HCT116 (cell line): ENCODE measurements at regions not wholly inside any gene's neighbourhood (a gene's known extent, or its start where the extent isn't known, plus 50 kb on each side); places are given as distances from the start of the nearest gene placed in this dataset.
A peak's percentile ranks its signal among the peaks of the same experiment; 100 is the strongest.

Source experiments
- EGR1 ChIP-seq: IDR thresholded peaks from 2 replicates; pipeline ENCODE4 v1.6.1; 2012; ENCODE audit warnings: low read depth
- EZH2 ChIP-seq: fragments of 200-600 bp; sonication (generic); IDR thresholded peaks from 2 replicates; pipeline ENCODE4 v1.6.1; 2017; ENCODE audit warnings: antibody characterized with exemption, mixed run types
- TF ChIP-seq, protein P1 (sequence below), 3 experiments: fragments of 200-600 bp in 1 of 3; sonication (generic) in 1 of 3; IDR thresholded peaks in 2 of 3; conservative IDR thresholded peaks in 1 of 3; 2 replicates each; pipeline ENCODE4 v1.5.1; 2012 to 2017; ENCODE audit warnings: low read depth in 2 of 3, low read length in 2 of 3, antibody characterized with exemption in 1 of 3, borderline replicate concordance in 1 of 3, control low read depth in 1 of 3, mild to moderate bottlenecking in 1 of 3, mixed read lengths in 1 of 3, mixed run types in 1 of 3, moderate library complexity in 1 of 3; ENCODE audit not compliant: insufficient read depth in 1 of 3
- TF ChIP-seq, protein P2 (sequence below): IDR thresholded peaks from 2 replicates; pipeline ENCODE4 v1.6.1; 2012
- TF ChIP-seq, protein P3 (sequence below): IDR thresholded peaks from 2 replicates; pipeline ENCODE4 v1.6.1; 2012

DNA sequence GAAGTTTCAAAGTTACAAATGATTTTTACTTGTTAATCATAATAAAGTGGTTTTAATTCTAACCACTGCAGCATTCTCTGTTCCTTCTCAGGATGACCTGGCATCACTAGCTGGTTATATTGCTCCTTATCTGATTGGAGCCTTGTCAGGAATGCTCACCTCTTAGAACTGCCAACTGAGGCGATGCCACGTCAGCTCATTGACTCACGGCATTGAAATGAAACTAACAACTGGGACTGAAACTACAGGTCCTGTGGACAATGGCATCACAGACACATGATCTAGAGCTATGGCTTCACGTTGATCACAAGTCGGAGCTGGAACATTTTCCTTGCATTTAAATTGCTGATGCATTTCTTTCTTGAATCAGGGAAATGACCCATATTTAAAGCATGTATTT lies 54.9 kb upstream of the MAP2 start:
- TF ChIP-seq, protein P1, sequence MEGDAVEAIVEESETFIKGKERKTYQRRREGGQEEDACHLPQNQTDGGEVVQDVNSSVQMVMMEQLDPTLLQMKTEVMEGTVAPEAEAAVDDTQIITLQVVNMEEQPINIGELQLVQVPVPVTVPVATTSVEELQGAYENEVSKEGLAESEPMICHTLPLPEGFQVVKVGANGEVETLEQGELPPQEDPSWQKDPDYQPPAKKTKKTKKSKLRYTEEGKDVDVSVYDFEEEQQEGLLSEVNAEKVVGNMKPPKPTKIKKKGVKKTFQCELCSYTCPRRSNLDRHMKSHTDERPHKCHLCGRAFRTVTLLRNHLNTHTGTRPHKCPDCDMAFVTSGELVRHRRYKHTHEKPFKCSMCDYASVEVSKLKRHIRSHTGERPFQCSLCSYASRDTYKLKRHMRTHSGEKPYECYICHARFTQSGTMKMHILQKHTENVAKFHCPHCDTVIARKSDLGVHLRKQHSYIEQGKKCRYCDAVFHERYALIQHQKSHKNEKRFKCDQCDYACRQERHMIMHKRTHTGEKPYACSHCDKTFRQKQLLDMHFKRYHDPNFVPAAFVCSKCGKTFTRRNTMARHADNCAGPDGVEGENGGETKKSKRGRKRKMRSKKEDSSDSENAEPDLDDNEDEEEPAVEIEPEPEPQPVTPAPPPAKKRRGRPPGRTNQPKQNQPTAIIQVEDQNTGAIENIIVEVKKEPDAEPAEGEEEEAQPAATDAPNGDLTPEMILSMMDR (IDR thresholded peaks at IDR 0.05 in 2 of 3, conservative IDR thresholded peaks at IDR 0.05 in 1 of 3; ENCODE audit: borderline replicate concordance in 1 of 3, insufficient read depth in 1 of 3, low read depth in 2 of 3, low read length in 2 of 3): no peak
- no peak for TF ChIP-seq EZH2
- TF ChIP-seq, protein P2, sequence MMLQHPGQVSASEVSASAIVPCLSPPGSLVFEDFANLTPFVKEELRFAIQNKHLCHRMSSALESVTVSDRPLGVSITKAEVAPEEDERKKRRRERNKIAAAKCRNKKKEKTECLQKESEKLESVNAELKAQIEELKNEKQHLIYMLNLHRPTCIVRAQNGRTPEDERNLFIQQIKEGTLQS: no peak
- TF ChIP-seq, protein P3, sequence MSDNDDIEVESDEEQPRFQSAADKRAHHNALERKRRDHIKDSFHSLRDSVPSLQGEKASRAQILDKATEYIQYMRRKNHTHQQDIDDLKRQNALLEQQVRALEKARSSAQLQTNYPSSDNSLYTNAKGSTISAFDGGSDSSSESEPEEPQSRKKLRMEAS: peak; percentile 77
- TF ChIP-seq EGR1: no peak
